GM19395 (cell line): ENCODE measurements at regions not wholly inside any gene's neighbourhood (a gene's known extent, or its start where the extent isn't known, plus 50 kb on each side); places are given as distances from the start of the nearest gene placed in this dataset.

ENCODE experiments used
- ATAC-seq: cut with Tn5 transposase; IDR thresholded peaks from one replicate; pipeline ENCODE4 v1.9.1; 2021; ENCODE audit warnings: mild to moderate bottlenecking, moderate library complexity; ENCODE audit not compliant: unreplicated experiment

DNA sequence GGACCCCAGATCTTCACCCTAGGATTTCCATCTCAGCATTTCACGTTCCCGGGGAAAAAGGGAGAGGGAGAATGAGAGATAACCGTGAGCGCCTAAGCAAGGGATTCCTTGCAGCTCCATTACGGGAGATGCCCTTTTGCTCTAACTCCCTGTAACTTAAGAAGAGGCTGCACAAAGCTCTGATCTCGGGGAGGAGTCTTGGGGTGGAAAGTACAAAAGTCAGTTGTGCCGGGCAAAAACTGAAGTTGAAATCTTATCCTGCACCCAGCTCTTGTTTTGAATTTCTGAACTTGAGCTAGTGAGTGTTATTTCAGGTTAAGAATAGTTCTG, 256.4 kb upstream of the SOX21 start:
- ATAC-seq = no peak

- peak; percentile 33 for ATAC-seq
These were observed 255.9 kb upstream of the SOX21 start for GRCh38 chr13:94968040-94968756.

- peak; percentile 71 for ATAC-seq
These were observed 255.1 kb upstream of the SOX21 start for GRCh38 chr13:94967183-94968039.

DNA sequence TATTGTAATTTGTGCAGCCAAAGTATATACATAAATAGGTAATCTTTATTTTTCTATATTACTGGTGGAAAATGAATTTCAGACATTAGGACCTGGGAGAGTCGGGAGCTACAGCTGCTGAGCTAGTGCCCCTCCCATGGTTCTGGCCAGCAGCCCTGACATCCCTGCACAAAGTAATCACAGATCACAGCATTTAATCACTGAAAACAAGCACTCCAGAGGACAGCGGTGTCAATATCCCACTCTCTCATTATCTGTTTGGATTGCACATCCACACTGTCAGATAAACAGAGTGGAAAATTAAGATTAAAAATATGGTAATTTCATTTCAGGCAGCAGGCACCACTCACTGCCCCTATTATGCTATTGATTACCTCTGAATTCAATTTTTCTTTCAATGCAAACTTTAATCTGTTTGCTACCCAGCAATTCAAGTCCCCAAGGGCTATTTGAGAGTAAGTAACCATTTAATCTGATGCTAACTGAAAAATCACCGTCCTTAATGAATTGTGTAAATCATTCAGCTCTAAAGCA, 254.1 kb upstream of the SOX21 start:
- ATAC-seq = no peak

GRCh38 chr13:94959626-94960025, 247.3 kb upstream of the SOX21 start:
- ATAC-seq = no peak

- no peak for ATAC-seq
These were observed 244.2 kb upstream of the SOX21 start for GRCh38 chr13:94956417-94957110.

DNA sequence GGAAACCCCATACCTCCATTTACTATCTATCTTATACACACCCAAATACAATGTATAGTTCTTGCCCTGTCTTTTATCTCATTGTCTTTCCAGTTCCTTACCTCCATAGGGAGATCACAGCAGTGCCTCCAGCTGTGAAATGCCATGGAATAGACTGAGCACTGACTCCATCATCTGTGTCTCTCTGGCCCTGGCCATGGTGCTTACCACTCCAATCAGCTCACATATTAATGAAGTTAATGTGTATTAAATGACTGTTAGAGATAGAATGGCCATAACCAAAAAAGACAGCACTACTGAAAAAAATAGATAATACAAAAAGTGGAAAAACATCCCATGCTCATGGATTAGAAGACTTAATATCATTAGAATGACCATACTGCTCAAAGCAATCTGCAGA, 240.4 kb upstream of the SOX21 start:
- no peak for ATAC-seq

GRCh38 chr13:94950303-94950702, 238.0 kb upstream of the SOX21 start:
- no peak for ATAC-seq

- no peak for ATAC-seq
These were observed 235.6 kb upstream of the SOX21 start for GRCh38 chr13:94947965-94948371.

DNA sequence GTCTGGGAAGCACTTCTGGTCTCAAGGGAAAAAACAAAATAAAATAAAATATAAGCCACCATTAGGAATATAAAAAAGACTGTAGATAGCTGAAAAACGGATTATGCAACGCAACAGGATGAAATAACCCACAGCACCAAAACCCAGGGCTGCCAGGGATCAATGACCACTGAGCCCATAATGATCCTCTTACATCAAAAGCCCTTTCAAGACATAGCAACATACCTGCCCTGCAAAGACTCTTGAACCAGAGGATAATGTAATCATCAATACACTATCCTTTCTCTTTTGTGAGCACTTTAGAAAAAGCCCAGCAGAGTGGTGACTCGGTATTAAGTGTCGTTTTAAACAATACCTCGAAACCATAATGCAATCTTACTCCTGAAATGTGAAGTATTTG, 235.0 kb upstream of the SOX21 start:
- no peak for ATAC-seq

GRCh38 chr13:94946039-94946438, 233.7 kb upstream of the SOX21 start:
- no peak for ATAC-seq

GRCh38 chr13:94938124-94938523, 225.8 kb upstream of the SOX21 start:
- ATAC-seq = no peak

DNA sequence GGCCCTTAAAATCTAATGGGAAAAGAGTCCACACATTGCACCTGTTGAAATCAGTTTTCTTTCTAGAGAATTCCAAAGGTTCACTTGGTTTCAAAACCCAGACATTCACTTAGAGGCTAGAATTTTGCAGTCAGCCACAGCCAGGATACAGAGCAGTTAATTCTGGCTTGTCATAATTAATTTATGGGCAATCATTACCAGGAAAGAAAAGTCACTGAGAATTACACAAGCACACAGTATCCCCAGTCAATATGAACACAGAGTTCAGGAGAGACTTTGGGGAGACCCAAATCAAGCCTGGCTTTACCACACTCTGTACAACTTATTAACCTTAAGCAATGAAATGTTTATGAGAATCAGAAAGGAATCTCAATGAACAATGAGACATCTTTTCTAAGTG, 224.3 kb upstream of the SOX21 start:
- ATAC-seq = no peak

- no peak for ATAC-seq
These were observed 221.6 kb upstream of the SOX21 start for GRCh38 chr13:94933936-94934335.

DNA sequence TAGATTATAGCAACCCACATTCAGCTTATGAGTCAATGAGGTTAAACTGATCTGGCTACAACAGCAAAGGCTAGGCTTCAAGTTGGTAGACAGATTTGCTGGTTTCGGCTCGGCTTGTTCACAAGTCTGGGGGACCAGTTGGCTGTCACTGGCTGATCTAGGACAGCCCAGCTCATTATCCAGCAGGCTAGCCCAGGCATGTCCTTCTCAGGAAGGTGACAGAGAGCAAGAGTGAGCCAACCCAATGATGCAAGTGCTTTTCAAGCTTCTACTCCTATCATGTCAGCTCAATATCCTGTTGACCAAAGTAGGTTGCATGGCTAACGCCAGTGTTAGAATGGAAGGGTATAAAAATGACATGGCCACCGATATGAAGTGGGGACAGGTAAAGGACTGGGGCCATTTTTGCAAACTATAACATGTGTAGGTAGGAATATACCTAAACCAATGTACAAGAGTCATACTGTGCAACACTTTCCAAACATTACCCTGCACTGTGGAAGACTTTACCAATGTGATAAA, 220.9 kb upstream of the SOX21 start:
- ATAC-seq = no peak

GRCh38 chr13:94928127-94928775, 215.9 kb upstream of the SOX21 start:
- no peak for ATAC-seq

DNA sequence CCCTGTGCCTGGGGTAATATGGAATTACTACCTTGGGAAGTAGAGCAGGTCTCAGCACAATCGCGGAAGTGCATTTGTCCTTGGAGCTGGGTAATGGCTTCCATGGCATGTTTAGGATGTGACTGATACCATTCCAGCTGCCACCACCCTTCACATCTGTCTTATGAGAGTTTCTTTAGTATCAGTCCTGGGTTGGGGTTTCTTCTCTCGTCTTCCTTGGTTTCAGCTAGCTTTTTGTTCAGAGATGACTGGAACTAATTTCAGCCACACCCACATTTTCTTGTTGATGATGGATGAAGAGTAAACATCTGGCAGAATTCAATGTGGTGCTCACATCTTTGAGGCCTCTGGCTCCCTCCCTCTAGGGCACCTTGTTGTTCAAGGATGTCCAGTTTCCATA, 212.9 kb upstream of the SOX21 start:
- peak; percentile 56 for ATAC-seq

GRCh38 chr13:94921181-94921580, 208.8 kb upstream of the SOX21 start:
- no peak for ATAC-seq

DNA sequence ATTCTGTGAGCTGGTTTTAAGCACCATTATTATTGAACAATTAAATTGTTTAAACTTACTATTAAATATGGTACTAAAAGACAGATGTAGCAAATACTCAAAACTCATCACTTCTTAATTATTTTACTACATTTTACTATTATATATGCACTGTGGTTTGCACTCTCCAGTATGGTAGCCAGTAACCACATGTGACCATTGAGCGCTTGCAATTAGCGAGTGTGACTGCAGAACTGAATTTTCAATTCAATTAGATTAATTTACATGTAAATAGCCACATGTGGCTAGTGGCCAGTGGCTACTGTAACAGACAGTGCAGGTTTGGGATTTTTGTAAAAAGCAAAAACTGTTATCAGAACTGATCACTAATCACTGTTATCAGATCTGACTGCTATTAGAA, 208.2 kb upstream of the SOX21 start:
- ATAC-seq = no peak

DNA sequence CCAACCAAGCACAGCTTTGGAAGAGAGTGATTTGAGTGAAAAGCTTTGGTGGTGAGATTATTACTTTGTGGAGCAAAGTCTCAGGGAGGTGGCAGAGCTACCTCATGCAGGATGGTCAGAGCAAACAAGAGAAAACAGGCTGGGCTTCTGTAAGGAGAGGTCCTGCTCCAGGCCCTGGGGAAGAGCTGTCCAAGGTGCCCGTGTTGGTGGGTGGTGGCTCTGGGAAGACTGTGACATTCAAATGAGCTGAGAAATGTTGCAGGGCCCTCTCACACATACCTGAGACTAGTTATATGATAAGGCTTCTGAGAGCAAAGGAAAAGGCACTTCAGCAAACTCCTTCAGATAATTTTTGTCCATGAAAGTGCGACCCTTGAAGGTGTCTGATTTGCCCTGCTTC, 205.5 kb upstream of the SOX21 start:
- ATAC-seq = no peak

DNA sequence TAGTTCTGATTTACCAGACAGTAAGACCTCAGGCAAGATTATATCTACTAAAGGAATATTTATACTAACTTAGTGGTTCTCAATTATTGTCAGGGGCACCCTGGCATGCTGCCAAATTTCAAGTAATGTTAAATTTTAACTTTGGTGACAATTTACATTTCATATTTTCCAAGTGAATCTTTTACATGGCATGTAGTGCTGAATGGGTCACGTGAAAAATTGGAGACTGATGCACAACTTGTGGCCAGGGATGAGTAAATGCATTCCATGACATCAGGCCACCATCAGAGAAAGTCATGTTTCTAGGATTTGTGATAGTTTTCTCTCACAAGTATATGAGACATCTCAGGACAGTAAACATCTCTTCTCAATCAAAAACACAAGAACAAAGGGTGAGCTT, 202.6 kb upstream of the SOX21 start:
- no peak for ATAC-seq
